ENCODE measurements at regions not wholly inside any gene's neighbourhood (a gene's known extent, or its start where the extent isn't known, plus 50 kb on each side); places are given as distances from the start of the nearest gene placed in this dataset.

GRCh38 chr11:109677876-109678275, 255.9 kb downstream of the C11orf87 start:
- no peak for TF ChIP-seq CTCF (IDR thresholded peaks at IDR 0.05; ENCODE audit: low read depth, low read length)
- TF ChIP-seq POLR2A (IDR thresholded peaks at IDR 0.05; ENCODE audit: extremely low read depth, insufficient read length) = no peak
